Endodermal cell (in vitro differentiated cells): ENCODE measurements at regions not wholly inside any gene's neighbourhood (a gene's known extent, or its start where the extent isn't known, plus 50 kb on each side); places are given as distances from the start of the nearest gene placed in this dataset.

Source experiments
- DNase-seq: peaks from one replicate; pipeline ENCODE4 v3.0.0-alpha.2; 2017
- H3K27ac ChIP-seq: 2 replicates; pipeline ENCODE4 v1.5.1; 2013; ENCODE audit warnings: mild to moderate bottlenecking, low read depth, low read length, moderate library complexity
- H3K27me3 ChIP-seq: 2 replicates; pipeline ENCODE4 v1.6.1; 2013; ENCODE audit warnings: mild to moderate bottlenecking, low read length, moderate library complexity; ENCODE audit not compliant: insufficient read depth, control insufficient read depth, poor library complexity, severe bottlenecking
- H3K36me3 ChIP-seq: 2 replicates; pipeline ENCODE4 v1.7.0; 2013; ENCODE audit warnings: mild to moderate bottlenecking, low read length, moderate library complexity; ENCODE audit not compliant: control insufficient read depth, insufficient read depth
- H3K4me1 ChIP-seq: one replicate; pipeline ENCODE4 v1.7.0; 2013; ENCODE audit warnings: low read length; ENCODE audit not compliant: control insufficient read depth, insufficient read depth
- H3K4me3 ChIP-seq: 2 replicates; pipeline ENCODE4 v1.5.1; 2013; ENCODE audit warnings: mild to moderate bottlenecking, low read length, moderate library complexity
- H3K9ac ChIP-seq: 2 replicates; pipeline ENCODE4 v1.6.1; 2013; ENCODE audit warnings: mild to moderate bottlenecking, low read length, moderate library complexity; ENCODE audit not compliant: poor library complexity, severe bottlenecking; ENCODE audit errors: extremely low read depth
- H3K9me3 ChIP-seq: 2 replicates; pipeline ENCODE4 v1.6.1; 2013; ENCODE audit warnings: mild to moderate bottlenecking, low read length, moderate library complexity; ENCODE audit not compliant: control insufficient read depth
- H3K27ac Mint-ChIP-seq: 2 replicates; pipeline ENCODE4 v1.8.0; 2020; ENCODE audit warnings: mixed read lengths
- H3K27me3 Mint-ChIP-seq: 2 replicates; pipeline ENCODE4 v1.8.0; 2021; ENCODE audit warnings: mild to moderate bottlenecking, mixed read lengths; ENCODE audit not compliant: insufficient read depth
- H3K36me3 Mint-ChIP-seq: 2 replicates; pipeline ENCODE4 v1.8.0; 2020; ENCODE audit warnings: low read depth, mixed read lengths
- H3K4me1 Mint-ChIP-seq: 2 replicates; pipeline ENCODE4 v1.8.0; 2020; ENCODE audit warnings: mixed read lengths
- H3K4me3 Mint-ChIP-seq: 2 replicates; pipeline ENCODE4 v1.8.0; 2020; ENCODE audit warnings: mild to moderate bottlenecking, moderate library complexity, mixed read lengths
- H3K9me3 Mint-ChIP-seq: 2 replicates; pipeline ENCODE4 v1.8.0; 2020; ENCODE audit warnings: mild to moderate bottlenecking, mixed read lengths
- WGBS, 2 experiments: methylation state at CpG; one replicate each; pipeline versions ENCODE4 v1.1.5 to v1.1.7; 2013; ENCODE audit warnings: missing lambda C conversion rate in 2 of 2, mixed read lengths in 1 of 2; ENCODE audit not compliant: insufficient coverage in 1 of 2, insufficient read length in 1 of 2; 5-methylcytosine and 5-hydroxymethylcytosine counted together
- TF ChIP-seq, protein P1 (sequence below): fragments of 200-600 bp; sonication (generic); conservative IDR thresholded peaks from 2 replicates; pipeline ENCODE4 v1.5.0; 2021; ENCODE audit warnings: antibody characterized with exemption, mild to moderate bottlenecking

DNA sequence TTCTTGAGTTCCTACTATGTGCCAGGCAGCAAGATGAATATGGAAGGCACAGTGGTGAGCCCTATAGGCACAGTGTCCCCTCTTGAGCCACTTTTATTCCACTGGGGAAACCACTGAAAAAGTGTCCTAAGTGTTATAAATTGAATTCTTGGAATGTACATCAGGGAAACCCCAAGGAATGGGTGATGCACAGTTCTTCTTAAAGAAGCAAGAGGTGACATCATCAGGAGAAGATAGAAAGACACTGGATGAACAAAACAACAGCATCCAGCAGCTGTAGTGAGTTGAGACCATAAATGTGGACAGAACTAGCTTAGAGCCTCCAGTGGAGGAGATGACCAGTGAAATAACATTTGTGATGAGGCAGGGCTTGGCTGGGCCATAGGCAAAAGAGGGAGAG lies 199.2 kb upstream of the ANKRD55 start:
- H3K36me3 Mint-ChIP-seq: no peaks in the 10 kb centered on the region
- TF ChIP-seq, protein P1, sequence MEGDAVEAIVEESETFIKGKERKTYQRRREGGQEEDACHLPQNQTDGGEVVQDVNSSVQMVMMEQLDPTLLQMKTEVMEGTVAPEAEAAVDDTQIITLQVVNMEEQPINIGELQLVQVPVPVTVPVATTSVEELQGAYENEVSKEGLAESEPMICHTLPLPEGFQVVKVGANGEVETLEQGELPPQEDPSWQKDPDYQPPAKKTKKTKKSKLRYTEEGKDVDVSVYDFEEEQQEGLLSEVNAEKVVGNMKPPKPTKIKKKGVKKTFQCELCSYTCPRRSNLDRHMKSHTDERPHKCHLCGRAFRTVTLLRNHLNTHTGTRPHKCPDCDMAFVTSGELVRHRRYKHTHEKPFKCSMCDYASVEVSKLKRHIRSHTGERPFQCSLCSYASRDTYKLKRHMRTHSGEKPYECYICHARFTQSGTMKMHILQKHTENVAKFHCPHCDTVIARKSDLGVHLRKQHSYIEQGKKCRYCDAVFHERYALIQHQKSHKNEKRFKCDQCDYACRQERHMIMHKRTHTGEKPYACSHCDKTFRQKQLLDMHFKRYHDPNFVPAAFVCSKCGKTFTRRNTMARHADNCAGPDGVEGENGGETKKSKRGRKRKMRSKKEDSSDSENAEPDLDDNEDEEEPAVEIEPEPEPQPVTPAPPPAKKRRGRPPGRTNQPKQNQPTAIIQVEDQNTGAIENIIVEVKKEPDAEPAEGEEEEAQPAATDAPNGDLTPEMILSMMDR: no peak
- no peak overlapping the region for H3K4me3 ChIP-seq

DNA sequence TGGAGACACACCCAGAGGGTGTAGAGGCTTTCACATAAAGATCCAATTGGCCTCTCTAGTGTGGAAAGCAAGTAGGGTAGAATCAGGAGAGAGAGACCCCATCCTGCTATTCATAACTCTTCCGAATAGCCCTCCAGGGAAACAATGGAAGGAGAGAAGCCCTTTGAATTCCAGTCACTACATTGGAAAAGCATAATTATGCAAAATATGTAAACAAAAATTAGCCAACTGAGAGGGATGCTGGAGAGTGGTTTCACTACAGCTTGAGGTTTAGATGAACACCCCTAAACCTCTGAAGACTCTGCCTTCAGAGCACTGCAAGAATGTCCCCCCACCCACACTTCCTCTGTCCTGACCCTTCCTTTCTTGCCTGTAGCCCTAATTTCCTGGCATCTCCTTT lies 197.3 kb upstream of the ANKRD55 start:
- Histone ChIP-seq H3K4me3 (no peak overlapping the region), H3K27ac (no peak overlapping the region), H3K9me3 (no peaks in the 10 kb centered on the region), H3K27me3 (no peaks in the 10 kb centered on the region), H3K36me3 (no peaks in the 10 kb centered on the region), H3K9ac (no peak overlapping the region), H3K4me1 (no peaks in the 10 kb centered on the region)
- Mint-ChIP-seq H3K27ac (no peak overlapping the region), H3K36me3 (no peaks in the 10 kb centered on the region), H3K4me1 (no peaks in the 10 kb centered on the region), H3K27me3 (no peaks in the 10 kb centered on the region), H3K9me3 (peaks cover 7% of the 10 kb centered on the region), H3K4me3 (no peak overlapping the region)
- TF ChIP-seq, protein P1: no peak
- DNase-seq: no peak
- WGBS, 2 experiments: 90% methylated on average over 1 of the region's 1 CpG; no CpG with 5 or more reads in 1 of the 2 experiments

More for the DNA sequence above, 199.2 kb upstream of the ANKRD55 start:
- Mint-ChIP-seq H3K4me3 (no peak overlapping the region), H3K9me3 (peaks cover 7% of the 10 kb centered on the region), H3K4me1 (no peaks in the 10 kb centered on the region), H3K27ac (no peak overlapping the region), H3K27me3 (no peaks in the 10 kb centered on the region)
- Histone ChIP-seq H3K27ac (no peak overlapping the region), H3K9ac (no peak overlapping the region), H3K9me3 (no peaks in the 10 kb centered on the region), H3K4me1 (no peaks in the 10 kb centered on the region), H3K27me3 (no peaks in the 10 kb centered on the region), H3K36me3 (no peaks in the 10 kb centered on the region)
- no peak for DNase-seq

DNA sequence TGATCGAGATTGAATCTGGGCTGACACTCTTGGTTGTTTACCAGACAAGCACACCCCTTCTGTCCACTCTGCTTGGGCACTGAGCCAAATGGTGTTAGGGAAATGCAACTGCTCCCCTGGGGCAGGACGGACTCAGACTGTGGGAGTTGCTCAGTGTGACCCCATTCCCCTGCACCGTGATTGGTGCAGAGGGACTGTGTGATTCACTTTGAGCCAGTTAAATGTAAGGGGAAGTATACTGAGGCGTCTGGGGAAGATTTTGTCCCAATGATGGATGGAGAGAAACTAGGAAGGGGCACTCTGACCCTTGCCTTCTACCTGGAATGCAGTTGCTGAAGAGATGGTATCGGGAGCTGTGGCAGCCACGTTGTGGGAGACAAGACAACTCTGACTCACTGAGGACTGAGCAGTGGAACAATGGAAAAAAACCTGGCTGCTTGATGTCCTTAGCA lies 196.0 kb upstream of the ANKRD55 start:
- no peaks in the 10 kb centered on the region for H3K4me1 ChIP-seq
- Mint-ChIP-seq H3K27ac (no peak overlapping the region), H3K9me3 (peaks cover 6% of the 10 kb centered on the region), H3K27me3 (no peaks in the 10 kb centered on the region), H3K4me3 (no peak overlapping the region), H3K36me3 (no peaks in the 10 kb centered on the region), H3K4me1 (no peaks in the 10 kb centered on the region)
- H3K4me3 ChIP-seq: no peak overlapping the region
- TF ChIP-seq, protein P1: no peak
- no peaks in the 10 kb centered on the region for H3K9me3 ChIP-seq
- H3K27ac ChIP-seq: no peak overlapping the region
- 89 to 100% methylated on average over 5 to 6 of the region's 6 CpGs for WGBS, 2 experiments
- H3K9ac ChIP-seq: no peak overlapping the region
- H3K27me3 ChIP-seq: no peaks in the 10 kb centered on the region
- H3K36me3 ChIP-seq: no peaks in the 10 kb centered on the region
- no peak for DNase-seq
